Liver (tissue), 8 donors: ENCODE measurements at regions not wholly inside any gene's neighbourhood (a gene's known extent, or its start where the extent isn't known, plus 50 kb on each side); places are given as distances from the start of the nearest gene placed in this dataset.

Source experiments
- DNase-seq: peaks from one replicate; pipeline ENCODE4 v3.0.0-alpha.2; 2017; ENCODE audit warnings: low spot score
- H3K27ac ChIP-seq, 2 donors: one replicate each; pipeline ENCODE4 v1.7.0; 2013; ENCODE audit warnings: inconsistent platforms in 2 of 2, low read length in 2 of 2, control low read depth in 1 of 2, low read depth in 1 of 2, mild to moderate bottlenecking in 1 of 2
- H3K27me3 ChIP-seq, 4 donors: one replicate each; pipeline versions ENCODE4 v1.6.1 to v1.7.0; 2013; ENCODE audit warnings: low read length in 3 of 4, inconsistent platforms in 1 of 4, mild to moderate bottlenecking in 1 of 4, moderate library complexity in 1 of 4; ENCODE audit not compliant: control insufficient read depth in 4 of 4, insufficient read depth in 4 of 4
- H3K36me3 ChIP-seq, 4 donors: one replicate each; pipeline versions ENCODE4 v1.6.1 to v1.7.0; 2013; ENCODE audit warnings: low read length in 3 of 4, mild to moderate bottlenecking in 3 of 4, low read depth in 1 of 4, moderate library complexity in 1 of 4; ENCODE audit not compliant: control insufficient read depth in 4 of 4, insufficient read depth in 3 of 4
- H3K4me1 ChIP-seq, 4 donors: one replicate each; pipeline versions ENCODE4 v1.6.1 to v1.7.0; 2013; ENCODE audit warnings: low read length in 3 of 4, mild to moderate bottlenecking in 3 of 4, moderate library complexity in 1 of 4; ENCODE audit not compliant: control insufficient read depth in 4 of 4, insufficient read depth in 4 of 4
- H3K4me3 ChIP-seq, 3 donors: one replicate each; pipeline versions ENCODE4 v1.6.1 to v1.7.0; 2013; ENCODE audit warnings: low read length in 3 of 3, control low read depth in 1 of 3, low read depth in 1 of 3, mild to moderate bottlenecking in 1 of 3
- H3K9ac ChIP-seq, 2 donors: one replicate each; pipeline ENCODE4 v1.7.0; 2013; ENCODE audit warnings: low read length in 2 of 2, mild to moderate bottlenecking in 2 of 2, moderate library complexity in 2 of 2, control low read depth in 1 of 2, low read depth in 1 of 2
- H3K9me3 ChIP-seq, 4 donors: one replicate each; pipeline versions ENCODE4 v1.6.1 to v1.7.0; 2013; ENCODE audit warnings: low read length in 3 of 4; ENCODE audit not compliant: control insufficient read depth in 4 of 4
- ATF3 ChIP-seq: IDR thresholded peaks from 2 replicates; pipeline ENCODE4 v1.6.1; 2016; ENCODE audit warnings: antibody characterized with exemption
- CTCF ChIP-seq: fragments of 150-350 bp; IDR thresholded peaks from 2 replicates; pipeline ENCODE4 v1.5.1; 2017; ENCODE audit warnings: improper control_type of control experiment, low read depth, low read length; ENCODE audit not compliant: missing input control
- EGR1 ChIP-seq, 2 donors: IDR thresholded peaks; 2 replicates each; pipeline ENCODE4 v1.6.1; 2016 to 2018; ENCODE audit warnings: antibody characterized with exemption in 2 of 2, low read depth in 2 of 2
- FOXA1 ChIP-seq: IDR thresholded peaks from 2 replicates; pipeline ENCODE4 v1.6.1; 2016; ENCODE audit warnings: antibody characterized with exemption
- FOXA2 ChIP-seq: IDR thresholded peaks from 2 replicates; pipeline ENCODE4 v1.6.1; 2016; ENCODE audit warnings: antibody characterized with exemption
- GABPA ChIP-seq, 2 donors: IDR thresholded peaks in 1 of 2; conservative IDR thresholded peaks in 1 of 2; 2 replicates each; pipeline ENCODE4 v1.6.1; 2016; ENCODE audit warnings: antibody characterized with exemption in 2 of 2, mild to moderate bottlenecking in 1 of 2, moderate library complexity in 1 of 2
- HNF4A ChIP-seq, 2 donors: conservative IDR thresholded peaks; 2 replicates each; pipeline ENCODE4 v1.6.1; 2016; ENCODE audit warnings: antibody characterized with exemption in 2 of 2, mild to moderate bottlenecking in 2 of 2
- HNF4G ChIP-seq: IDR thresholded peaks from 2 replicates; pipeline ENCODE4 v1.6.1; 2016; ENCODE audit warnings: antibody characterized with exemption
- JUND ChIP-seq, 2 donors: IDR thresholded peaks; 2 replicates each; pipeline ENCODE4 v1.6.1; 2016; ENCODE audit warnings: antibody characterized with exemption in 2 of 2
- NR2F2 ChIP-seq: IDR thresholded peaks from 2 replicates; pipeline ENCODE4 v1.6.1; 2016; ENCODE audit warnings: antibody characterized with exemption
- RAD21 ChIP-seq, 2 donors: IDR thresholded peaks; 2 replicates each; pipeline ENCODE4 v1.6.1; 2016; ENCODE audit warnings: antibody characterized with exemption in 2 of 2, mild to moderate bottlenecking in 2 of 2
- RXRA ChIP-seq, 2 donors: IDR thresholded peaks; 2 replicates each; pipeline ENCODE4 v1.6.1; 2017 to 2018; ENCODE audit warnings: antibody characterized with exemption in 2 of 2, mild to moderate bottlenecking in 1 of 2
- SP1 ChIP-seq: IDR thresholded peaks from 2 replicates; pipeline ENCODE4 v1.6.1; 2018; ENCODE audit warnings: antibody characterized with exemption, mild to moderate bottlenecking
- TAF1 ChIP-seq: conservative IDR thresholded peaks from 2 replicates; pipeline ENCODE4 v1.6.1; 2016; ENCODE audit warnings: antibody characterized with exemption, mild to moderate bottlenecking
- YY1 ChIP-seq: IDR thresholded peaks from 2 replicates; pipeline ENCODE4 v1.6.1; 2016; ENCODE audit warnings: antibody characterized with exemption, mild to moderate bottlenecking
- WGBS: extraction: QIAGEN DNeasy Blood & Tissue Kit; methylation state at CpG from one replicate; pipeline ENCODE4 v1.1.7; 2013; 5-methylcytosine and 5-hydroxymethylcytosine counted together
- TF ChIP-seq, protein P1 (sequence below): IDR thresholded peaks from 2 replicates; pipeline ENCODE4 v1.6.1; 2016; ENCODE audit warnings: antibody characterized with exemption
- TF ChIP-seq, protein P2 (sequence below): IDR thresholded peaks from 2 replicates; pipeline ENCODE4 v1.6.1; 2016; ENCODE audit warnings: antibody characterized with exemption
- TF ChIP-seq, protein P3 (sequence below): IDR thresholded peaks from 2 replicates; pipeline ENCODE4 v1.6.1; 2016; ENCODE audit warnings: antibody characterized with exemption, mild to moderate bottlenecking
- donor health status: healthy.
- donor health status: healthy.
- donor health status: healthy.
- donor health status: healthy.
- donor health status: healthy.

DNA sequence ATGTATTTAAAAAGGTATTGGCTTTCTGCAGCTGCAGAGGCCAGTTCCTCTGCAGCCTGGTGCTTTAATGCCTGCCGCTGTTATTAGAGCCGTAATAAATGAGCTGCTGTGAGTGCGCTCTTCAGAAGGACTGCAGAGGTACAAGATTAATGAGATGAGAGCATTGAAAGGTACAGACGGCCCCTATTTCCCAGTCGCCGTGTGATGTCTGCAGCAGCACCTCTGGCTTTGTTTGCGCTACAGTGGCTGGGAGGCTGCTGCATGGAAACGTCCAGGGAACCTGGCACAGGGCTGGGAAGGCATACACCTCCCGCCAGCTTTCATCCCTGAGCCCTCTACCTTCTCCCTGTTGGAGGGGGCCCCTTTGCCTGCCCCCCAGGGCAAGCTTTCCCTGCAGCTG is 383.8 kb upstream of the ZMIZ1 start:
- Histone ChIP-seq H3K9ac (no peak overlapping the region), H3K4me3 (no peak overlapping the region), H3K4me1 (no peaks in the 10 kb centered on the region), H3K27ac (no peak overlapping the region), H3K27me3 (no peaks in the 10 kb centered on the region), H3K36me3 (no peaks in the 10 kb centered on the region), H3K9me3 (no peaks in the 10 kb centered on the region)
- WGBS = 85% methylated on average over 9 of the region's 9 CpGs
- DNase-seq = no peak
- TF ChIP-seq, protein P1, sequence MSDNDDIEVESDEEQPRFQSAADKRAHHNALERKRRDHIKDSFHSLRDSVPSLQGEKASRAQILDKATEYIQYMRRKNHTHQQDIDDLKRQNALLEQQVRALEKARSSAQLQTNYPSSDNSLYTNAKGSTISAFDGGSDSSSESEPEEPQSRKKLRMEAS = no peak
- TF ChIP-seq HNF4G (no peak), ATF3 (no peak), FOXA1 (no peak), RAD21 (IDR thresholded peaks at IDR 0.05) (no peak), JUND (IDR thresholded peaks at IDR 0.05) (no peak), SP1 (no peak), HNF4A (conservative IDR thresholded peaks at IDR 0.05) (no peak), NR2F2 (no peak), YY1 (no peak), FOXA2 (no peak), TAF1 (no peak), RXRA (IDR thresholded peaks at IDR 0.05) (no peak), EGR1 (IDR thresholded peaks at IDR 0.05; ENCODE audit: low read depth in 2 of 2) (no peak), GABPA (IDR thresholded peaks at IDR 0.05 in 1 of 2, conservative IDR thresholded peaks at IDR 0.05 in 1 of 2) (no peak), CTCF (no peak)
- TF ChIP-seq, protein P2, sequence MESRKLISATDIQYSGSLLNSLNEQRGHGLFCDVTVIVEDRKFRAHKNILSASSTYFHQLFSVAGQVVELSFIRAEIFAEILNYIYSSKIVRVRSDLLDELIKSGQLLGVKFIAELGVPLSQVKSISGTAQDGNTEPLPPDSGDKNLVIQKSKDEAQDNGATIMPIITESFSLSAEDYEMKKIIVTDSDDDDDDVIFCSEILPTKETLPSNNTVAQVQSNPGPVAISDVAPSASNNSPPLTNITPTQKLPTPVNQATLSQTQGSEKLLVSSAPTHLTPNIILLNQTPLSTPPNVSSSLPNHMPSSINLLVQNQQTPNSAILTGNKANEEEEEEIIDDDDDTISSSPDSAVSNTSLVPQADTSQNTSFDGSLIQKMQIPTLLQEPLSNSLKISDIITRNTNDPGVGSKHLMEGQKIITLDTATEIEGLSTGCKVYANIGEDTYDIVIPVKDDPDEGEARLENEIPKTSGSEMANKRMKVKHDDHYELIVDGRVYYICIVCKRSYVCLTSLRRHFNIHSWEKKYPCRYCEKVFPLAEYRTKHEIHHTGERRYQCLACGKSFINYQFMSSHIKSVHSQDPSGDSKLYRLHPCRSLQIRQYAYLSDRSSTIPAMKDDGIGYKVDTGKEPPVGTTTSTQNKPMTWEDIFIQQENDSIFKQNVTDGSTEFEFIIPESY = no peak
- TF ChIP-seq, protein P3, sequence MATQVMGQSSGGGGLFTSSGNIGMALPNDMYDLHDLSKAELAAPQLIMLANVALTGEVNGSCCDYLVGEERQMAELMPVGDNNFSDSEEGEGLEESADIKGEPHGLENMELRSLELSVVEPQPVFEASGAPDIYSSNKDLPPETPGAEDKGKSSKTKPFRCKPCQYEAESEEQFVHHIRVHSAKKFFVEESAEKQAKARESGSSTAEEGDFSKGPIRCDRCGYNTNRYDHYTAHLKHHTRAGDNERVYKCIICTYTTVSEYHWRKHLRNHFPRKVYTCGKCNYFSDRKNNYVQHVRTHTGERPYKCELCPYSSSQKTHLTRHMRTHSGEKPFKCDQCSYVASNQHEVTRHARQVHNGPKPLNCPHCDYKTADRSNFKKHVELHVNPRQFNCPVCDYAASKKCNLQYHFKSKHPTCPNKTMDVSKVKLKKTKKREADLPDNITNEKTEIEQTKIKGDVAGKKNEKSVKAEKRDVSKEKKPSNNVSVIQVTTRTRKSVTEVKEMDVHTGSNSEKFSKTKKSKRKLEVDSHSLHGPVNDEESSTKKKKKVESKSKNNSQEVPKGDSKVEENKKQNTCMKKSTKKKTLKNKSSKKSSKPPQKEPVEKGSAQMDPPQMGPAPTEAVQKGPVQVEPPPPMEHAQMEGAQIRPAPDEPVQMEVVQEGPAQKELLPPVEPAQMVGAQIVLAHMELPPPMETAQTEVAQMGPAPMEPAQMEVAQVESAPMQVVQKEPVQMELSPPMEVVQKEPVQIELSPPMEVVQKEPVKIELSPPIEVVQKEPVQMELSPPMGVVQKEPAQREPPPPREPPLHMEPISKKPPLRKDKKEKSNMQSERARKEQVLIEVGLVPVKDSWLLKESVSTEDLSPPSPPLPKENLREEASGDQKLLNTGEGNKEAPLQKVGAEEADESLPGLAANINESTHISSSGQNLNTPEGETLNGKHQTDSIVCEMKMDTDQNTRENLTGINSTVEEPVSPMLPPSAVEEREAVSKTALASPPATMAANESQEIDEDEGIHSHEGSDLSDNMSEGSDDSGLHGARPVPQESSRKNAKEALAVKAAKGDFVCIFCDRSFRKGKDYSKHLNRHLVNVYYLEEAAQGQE = no peak
